AG09309 (cell line): ENCODE measurements at regions not wholly inside any gene's neighbourhood (a gene's known extent, or its start where the extent isn't known, plus 50 kb on each side); places are given as distances from the start of the nearest gene placed in this dataset.
"Not testable (repeated sequence)": the region's sequence is repeated elsewhere in the genome, so short reads cannot be mapped to it uniquely, and the experiment has no call there.

Experiments
- DNase-seq: peaks from one replicate; pipeline ENCODE4 v3.0.0-alpha.2; 2010; ENCODE audit warnings: low read depth
- H3K4me3 ChIP-seq: 2 replicates; pipeline ENCODE4 v1.5.1; 2011; ENCODE audit warnings: mild to moderate bottlenecking, low read depth, low read length, moderate library complexity; ENCODE audit not compliant: control insufficient read depth
- CTCF ChIP-seq: IDR thresholded peaks from 2 replicates; pipeline ENCODE4 v1.5.1; 2011; ENCODE audit warnings: mild to moderate bottlenecking, low read depth, low read length, inconsistent platforms; ENCODE audit not compliant: insufficient read depth, control insufficient read depth; ENCODE audit errors: missing control alignments

DNA sequence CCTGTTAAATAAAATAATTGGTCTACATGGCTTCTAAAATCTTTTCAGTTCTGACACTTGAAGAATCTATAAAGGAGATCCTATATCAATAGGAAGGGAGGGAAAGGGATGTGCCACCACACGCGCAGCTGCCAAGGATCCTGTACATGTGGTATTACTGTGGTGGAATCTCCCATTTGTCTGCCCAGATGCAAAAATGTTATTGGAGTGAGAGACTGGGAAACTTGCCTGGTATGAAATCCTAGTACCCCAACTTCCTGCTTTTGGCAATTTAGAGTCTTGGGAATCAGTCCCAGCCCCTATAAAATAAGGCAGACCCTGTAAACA is 81.9 kb upstream of the PICALM start:
- H3K4me3 ChIP-seq, result no peak overlapping the region
- no peak for DNase-seq
- TF ChIP-seq CTCF, result no peak

GRCh38 chr11:86149792-86150191 is 80.9 kb upstream of the PICALM start:
- H3K4me3 ChIP-seq, result no peak overlapping the region

DNA sequence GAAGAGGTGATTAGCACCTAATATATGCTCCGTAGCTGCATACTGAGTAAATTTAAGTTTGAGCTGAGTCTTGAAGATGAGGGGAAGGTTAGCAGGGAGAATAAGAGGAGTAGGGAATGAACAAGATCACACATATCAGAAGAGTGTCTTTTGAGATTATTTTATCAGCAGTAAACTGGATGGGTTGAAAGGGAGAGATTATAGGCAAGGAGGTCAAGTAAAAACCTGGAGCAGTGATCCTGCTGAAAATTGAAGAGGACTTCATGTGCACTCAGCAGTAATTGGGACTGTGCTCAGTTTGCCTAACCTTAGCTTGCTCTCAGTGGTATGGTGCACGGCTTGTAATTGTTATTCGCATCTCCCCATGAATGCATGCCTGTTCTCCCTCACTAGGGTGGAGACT is 79.5 kb upstream of the PICALM start:
- no peak for TF ChIP-seq CTCF
- no peak for DNase-seq
- H3K4me3 ChIP-seq, result no peak overlapping the region

More at GRCh38 chr11:86149792-86150191, 80.9 kb upstream of the PICALM start:
- no peak for DNase-seq
- no peak for TF ChIP-seq CTCF

GRCh38 chr11:86147004-86147403 is 78.1 kb upstream of the PICALM start:
- H3K4me3 ChIP-seq, result no peak overlapping the region
- no peak for TF ChIP-seq CTCF
- DNase-seq, result no peak

GRCh38 chr11:86145439-86146156 is 76.7 kb upstream of the PICALM start:
- no peak overlapping the region for H3K4me3 ChIP-seq
- no peak for DNase-seq

GRCh38 chr11:86144846-86145245 is 76.0 kb upstream of the PICALM start:
- no peak for TF ChIP-seq CTCF
- no peak overlapping the region for H3K4me3 ChIP-seq
- no peak for DNase-seq

More at GRCh38 chr11:86145439-86146156, 76.7 kb upstream of the PICALM start:
- no peak for TF ChIP-seq CTCF

GRCh38 chr11:86144087-86144486 is 75.2 kb upstream of the PICALM start:
- H3K4me3 ChIP-seq, DNase-seq: not testable (repeated sequence)
